AG10803 (cell line): ENCODE measurements at regions not wholly inside any gene's neighbourhood (a gene's known extent, or its start where the extent isn't known, plus 50 kb on each side); places are given as distances from the start of the nearest gene placed in this dataset.

Experiments
- DNase-seq: peaks from one replicate; pipeline ENCODE4 v3.0.0; 2010; ENCODE audit warnings: low read depth
- H3K4me3 ChIP-seq: 2 replicates; pipeline ENCODE4 v1.5.1; 2011; ENCODE audit warnings: mild to moderate bottlenecking, low read length, control low read depth
- TF ChIP-seq, protein P1 (sequence below): conservative IDR thresholded peaks from 2 replicates; pipeline ENCODE4 v1.5.1; 2011; ENCODE audit warnings: mild to moderate bottlenecking, low read length, control low read depth, inconsistent platforms

DNA sequence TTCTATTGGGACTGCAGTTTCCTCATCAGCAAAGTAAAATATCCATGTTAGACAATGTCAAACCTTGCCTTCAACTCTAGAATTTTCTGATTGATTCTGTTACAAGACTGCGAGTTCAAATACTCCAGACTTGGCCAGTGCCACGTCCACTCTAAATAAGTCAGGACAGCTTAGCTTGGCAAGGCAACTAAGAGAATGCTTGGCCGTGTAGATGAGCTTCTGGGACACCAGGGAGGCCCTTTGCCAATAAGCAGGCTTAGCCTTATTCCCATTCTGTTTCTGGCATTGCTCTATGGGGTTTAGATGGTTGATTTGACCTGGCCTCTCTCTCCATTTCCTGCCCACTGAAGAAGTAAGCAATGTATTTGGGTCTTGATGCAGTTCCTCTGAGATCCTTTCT lies 218.1 kb upstream of the SIX2 start:
- TF ChIP-seq, protein P1, sequence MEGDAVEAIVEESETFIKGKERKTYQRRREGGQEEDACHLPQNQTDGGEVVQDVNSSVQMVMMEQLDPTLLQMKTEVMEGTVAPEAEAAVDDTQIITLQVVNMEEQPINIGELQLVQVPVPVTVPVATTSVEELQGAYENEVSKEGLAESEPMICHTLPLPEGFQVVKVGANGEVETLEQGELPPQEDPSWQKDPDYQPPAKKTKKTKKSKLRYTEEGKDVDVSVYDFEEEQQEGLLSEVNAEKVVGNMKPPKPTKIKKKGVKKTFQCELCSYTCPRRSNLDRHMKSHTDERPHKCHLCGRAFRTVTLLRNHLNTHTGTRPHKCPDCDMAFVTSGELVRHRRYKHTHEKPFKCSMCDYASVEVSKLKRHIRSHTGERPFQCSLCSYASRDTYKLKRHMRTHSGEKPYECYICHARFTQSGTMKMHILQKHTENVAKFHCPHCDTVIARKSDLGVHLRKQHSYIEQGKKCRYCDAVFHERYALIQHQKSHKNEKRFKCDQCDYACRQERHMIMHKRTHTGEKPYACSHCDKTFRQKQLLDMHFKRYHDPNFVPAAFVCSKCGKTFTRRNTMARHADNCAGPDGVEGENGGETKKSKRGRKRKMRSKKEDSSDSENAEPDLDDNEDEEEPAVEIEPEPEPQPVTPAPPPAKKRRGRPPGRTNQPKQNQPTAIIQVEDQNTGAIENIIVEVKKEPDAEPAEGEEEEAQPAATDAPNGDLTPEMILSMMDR, result no peak
- H3K4me3 ChIP-seq, result no peak overlapping the region

DNA sequence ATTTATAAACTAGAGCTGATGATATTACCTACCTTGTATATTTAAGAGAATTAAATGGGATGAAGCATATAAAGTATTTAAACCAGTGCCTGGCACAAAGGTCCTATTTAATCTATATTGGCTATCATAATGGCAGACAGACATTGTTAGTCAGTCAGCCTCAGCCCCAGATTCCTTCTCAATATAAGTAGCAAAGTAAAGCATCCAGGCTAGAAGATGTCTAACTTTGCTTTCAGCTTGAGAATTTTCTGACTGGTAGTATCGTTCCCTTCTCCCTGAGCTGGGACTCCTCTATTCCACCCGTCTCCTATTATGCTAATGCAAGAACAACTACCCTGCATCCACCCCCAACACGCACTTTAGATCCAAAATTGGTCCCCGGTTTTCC lies 215.7 kb upstream of the SIX2 start:
- H3K4me3 ChIP-seq, result no peak overlapping the region
- TF ChIP-seq, protein P1, result no peak
- DNase-seq, result no peak

More for the DNA sequence above, 218.1 kb upstream of the SIX2 start:
- no peak for DNase-seq

DNA sequence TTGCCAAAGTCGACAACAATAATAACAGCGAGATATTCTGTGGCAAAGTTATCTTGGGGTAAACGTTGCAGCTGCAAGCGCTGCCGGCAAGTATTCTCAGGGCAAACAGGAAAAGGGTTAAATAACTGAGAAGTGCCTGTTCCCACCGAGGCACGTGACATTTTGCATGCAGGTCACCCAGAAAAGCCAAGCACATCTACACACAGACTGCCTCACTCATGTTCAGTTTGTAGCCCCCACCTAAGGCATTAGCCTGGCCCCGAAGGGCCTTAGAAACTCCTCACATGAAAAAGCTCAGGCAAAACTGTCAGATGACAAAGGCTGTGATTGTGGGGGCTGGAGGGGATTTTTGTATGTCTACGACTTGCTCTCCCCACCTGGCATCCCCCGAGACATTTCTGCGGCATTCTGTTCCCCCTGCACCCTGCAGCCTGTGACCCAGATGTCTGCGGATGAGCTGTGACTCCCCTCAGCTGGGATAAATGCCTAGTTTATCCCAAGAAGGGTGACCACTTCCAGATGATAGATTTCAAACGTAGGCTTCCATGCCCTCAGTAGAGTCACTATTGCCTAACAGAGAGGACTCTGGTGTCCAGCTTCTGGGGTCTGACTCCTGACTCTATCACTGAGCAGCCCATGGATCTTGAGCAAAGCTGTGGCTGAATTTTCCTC lies 215.2 kb upstream of the SIX2 start:
- TF ChIP-seq, protein P1, result no peak
- peak; percentile 18 for DNase-seq
- H3K4me3 ChIP-seq, result no peak overlapping the region

DNA sequence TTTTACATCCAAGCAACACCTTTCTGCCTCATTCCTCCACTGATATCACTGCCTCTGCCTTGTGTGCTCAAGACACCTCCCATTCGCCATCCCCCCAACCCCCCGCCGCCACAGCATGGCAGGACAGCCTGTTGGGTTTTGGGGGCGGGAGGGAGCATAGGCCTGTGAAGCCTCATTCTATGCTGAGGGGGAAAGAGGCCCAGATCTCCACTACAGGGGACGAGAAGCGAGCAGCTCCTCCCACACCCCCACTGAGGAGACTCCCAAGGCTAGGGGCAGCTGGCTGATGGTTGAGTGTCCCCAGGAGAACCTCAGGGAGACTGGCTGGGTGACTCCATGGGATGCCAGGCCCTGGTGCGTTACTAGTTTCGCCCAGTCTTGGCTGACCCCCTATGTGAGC lies 214.3 kb upstream of the SIX2 start:
- H3K4me3 ChIP-seq, result no peak overlapping the region
- DNase-seq, result no peak
- TF ChIP-seq, protein P1, result no peak

DNA sequence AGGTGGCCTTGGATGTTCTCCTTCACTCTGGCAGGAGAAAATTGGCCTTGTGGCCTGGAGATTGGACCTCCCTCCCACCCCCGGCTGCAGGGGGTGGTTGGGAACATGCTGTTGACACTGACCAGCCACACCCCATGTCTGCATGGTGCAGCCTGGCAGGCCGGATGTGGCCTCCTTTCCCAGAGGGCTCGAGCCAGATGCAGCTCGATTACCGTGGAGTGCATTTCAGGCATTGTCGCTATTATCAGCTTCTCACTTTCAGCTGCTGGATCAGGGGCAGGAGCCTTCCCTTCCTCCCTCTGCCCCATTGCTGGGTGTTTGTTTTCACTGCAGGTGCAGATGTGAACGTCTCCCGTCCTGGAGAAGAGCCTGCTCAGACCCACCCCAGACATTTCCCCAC lies 211.0 kb upstream of the SIX2 start:
- TF ChIP-seq, protein P1, result no peak
- no peak overlapping the region for H3K4me3 ChIP-seq
- DNase-seq, result peak; percentile 5

DNA sequence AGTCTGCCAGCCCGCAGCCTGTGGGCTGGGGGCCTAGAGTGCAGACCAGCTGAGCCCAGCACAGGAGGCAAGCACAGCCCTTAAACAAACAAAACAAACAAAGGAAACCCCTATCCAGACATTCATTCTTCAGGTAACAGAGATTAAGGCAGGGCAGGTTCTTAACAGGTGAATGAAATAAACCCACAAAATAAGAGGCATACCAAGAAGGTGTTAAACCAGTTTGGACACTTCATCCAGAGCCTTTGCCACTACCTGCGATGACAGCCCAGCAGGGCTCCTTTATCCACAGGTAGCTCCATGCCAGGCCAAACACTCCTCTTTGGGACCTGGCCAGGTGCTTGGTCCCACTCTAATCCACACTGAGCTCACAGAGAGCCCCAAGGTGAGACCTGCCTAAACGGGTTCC lies 209.7 kb upstream of the SIX2 start:
- TF ChIP-seq, protein P1, result no peak
- no peak for DNase-seq
- no peak overlapping the region for H3K4me3 ChIP-seq

DNA sequence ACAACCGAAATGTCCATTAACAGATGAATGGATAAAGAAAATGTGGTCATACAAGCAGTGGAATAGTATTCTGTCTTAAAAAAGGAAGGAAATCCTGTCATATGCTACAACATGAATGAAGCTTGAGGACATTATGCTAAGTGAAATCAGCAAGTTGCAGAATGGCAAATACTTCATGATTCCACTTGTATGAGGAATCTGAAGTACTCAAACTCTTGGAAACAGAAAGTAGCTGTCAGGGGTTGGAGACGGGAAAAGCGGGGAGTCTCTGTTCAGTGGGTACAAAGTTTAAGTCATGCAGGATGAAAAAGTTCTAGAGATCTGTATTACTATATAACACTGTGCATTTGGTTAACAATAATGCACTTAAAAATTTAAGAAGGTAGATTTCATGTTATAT lies 209.0 kb upstream of the SIX2 start:
- TF ChIP-seq, protein P1, result no peak
- no peak for DNase-seq
- H3K4me3 ChIP-seq, result no peak overlapping the region
